Ascending aorta (tissue), 2 donors: ENCODE measurements at regions not wholly inside any gene's neighbourhood (a gene's known extent, or its start where the extent isn't known, plus 50 kb on each side); places are given as distances from the start of the nearest gene placed in this dataset.

Experiments used
- DNase-seq, 2 donors: peaks; one replicate each; pipeline ENCODE4 v3.0.0-alpha.2; 2019; ENCODE audit warnings: low spot score in 2 of 2
- H3K27ac ChIP-seq, 2 donors: fragments of 200-600 bp; sonication (generic); one replicate each; pipeline ENCODE4 v1.5.1; 2016 to 2017; ENCODE audit warnings: mild to moderate bottlenecking in 1 of 2
- H3K27me3 ChIP-seq: fragments of 200-600 bp; sonication (generic); one replicate; pipeline ENCODE4 v1.5.1; 2017
- H3K36me3 ChIP-seq, 2 donors: fragments of 200-600 bp; sonication (generic); one replicate each; pipeline ENCODE4 v1.5.1; 2016
- H3K4me1 ChIP-seq, 2 donors: fragments of 200-600 bp; sonication (generic); one replicate each; pipeline ENCODE4 v1.5.1; 2016 to 2017; ENCODE audit warnings: mild to moderate bottlenecking in 1 of 2
- H3K4me3 ChIP-seq, 2 donors: fragments of 200-600 bp; sonication (generic); one replicate each; pipeline ENCODE4 v1.5.1; 2016 to 2017; ENCODE audit warnings: mild to moderate bottlenecking in 1 of 2
- H3K9me3 ChIP-seq, 2 donors: fragments of 200-600 bp; sonication (generic); one replicate each; pipeline ENCODE4 v1.5.1; 2016
- intact Hi-C: fragments of 100-400 bp; cut with DNase I; formaldehyde crosslinking; loops from one replicate; pipeline ENCODE4 v1.15.1; 2023
- TF ChIP-seq, protein P1 (sequence below), 3 experiments: fragments of 200-600 bp in 2 of 3; fragments of 450-650 bp in 1 of 3; sonication (generic) in 2 of 3; IDR thresholded peaks; one replicate each; pipeline ENCODE4 v1.5.1; 2016 to 2019; ENCODE audit warnings: antibody characterized with exemption in 3 of 3, mild to moderate bottlenecking in 1 of 3, moderate library complexity in 1 of 3

- Histone ChIP-seq H3K9me3 (no peaks in the 10 kb centered on the region), H3K36me3 (no peaks in the 10 kb centered on the region), H3K27me3 (no peaks in the 10 kb centered on the region), H3K4me1 (no peaks in the 10 kb centered on the region), H3K27ac (no peak overlapping the region), H3K4me3 (no peak overlapping the region)
- intact Hi-C loops, result no loop called here
- DNase-seq, result no peak
- TF ChIP-seq, protein P1, sequence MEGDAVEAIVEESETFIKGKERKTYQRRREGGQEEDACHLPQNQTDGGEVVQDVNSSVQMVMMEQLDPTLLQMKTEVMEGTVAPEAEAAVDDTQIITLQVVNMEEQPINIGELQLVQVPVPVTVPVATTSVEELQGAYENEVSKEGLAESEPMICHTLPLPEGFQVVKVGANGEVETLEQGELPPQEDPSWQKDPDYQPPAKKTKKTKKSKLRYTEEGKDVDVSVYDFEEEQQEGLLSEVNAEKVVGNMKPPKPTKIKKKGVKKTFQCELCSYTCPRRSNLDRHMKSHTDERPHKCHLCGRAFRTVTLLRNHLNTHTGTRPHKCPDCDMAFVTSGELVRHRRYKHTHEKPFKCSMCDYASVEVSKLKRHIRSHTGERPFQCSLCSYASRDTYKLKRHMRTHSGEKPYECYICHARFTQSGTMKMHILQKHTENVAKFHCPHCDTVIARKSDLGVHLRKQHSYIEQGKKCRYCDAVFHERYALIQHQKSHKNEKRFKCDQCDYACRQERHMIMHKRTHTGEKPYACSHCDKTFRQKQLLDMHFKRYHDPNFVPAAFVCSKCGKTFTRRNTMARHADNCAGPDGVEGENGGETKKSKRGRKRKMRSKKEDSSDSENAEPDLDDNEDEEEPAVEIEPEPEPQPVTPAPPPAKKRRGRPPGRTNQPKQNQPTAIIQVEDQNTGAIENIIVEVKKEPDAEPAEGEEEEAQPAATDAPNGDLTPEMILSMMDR (IDR thresholded peaks at IDR 0.05), result no peak
These were observed 415.2 kb downstream of the TRIML1 start for GRCh38 chr4:188554413-188554812.

DNA sequence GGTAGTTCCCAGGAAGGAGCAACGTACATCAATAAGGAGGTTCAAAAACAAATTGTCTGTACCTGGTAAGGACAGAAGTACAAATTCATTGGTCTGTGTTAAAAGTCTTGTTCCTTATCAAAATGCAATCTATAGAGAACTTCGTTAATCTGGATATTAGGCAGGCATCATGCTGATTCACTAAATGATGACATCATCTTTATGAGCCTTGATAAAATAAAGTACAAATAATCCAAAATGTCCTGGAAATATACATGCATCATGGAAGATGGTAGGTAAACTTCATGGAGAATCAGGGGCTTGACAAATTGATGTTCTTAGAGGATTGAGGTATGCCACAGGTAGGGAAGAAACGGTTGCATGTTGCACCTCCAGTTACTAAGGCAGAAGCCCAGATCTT lies 433.9 kb downstream of the TRIML1 start:
- no peaks in the 10 kb centered on the region for H3K9me3 ChIP-seq
- intact Hi-C loops, result no loop called here
- TF ChIP-seq, protein P1 (IDR thresholded peaks at IDR 0.05), result no peak

DNA sequence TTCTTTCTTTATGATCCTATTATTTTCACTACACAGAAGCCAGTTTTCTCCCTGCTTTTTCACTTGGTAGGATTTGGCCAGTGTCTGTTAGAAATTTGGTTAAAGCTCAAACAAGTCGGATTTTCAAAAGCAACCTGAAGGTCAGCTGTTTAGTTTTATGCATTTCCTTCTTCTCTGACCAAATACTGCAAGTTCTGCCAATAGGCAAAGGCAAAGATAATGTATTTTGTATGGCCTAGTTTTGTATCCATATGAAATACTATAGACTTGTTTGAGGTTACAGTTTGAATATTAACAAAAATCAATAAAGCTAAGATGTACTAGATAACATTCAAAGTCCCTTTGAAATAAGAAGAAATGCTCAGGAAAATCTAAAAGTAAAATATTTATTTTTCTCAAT lies 439.4 kb downstream of the TRIML1 start:
- Histone ChIP-seq H3K36me3 (no peaks in the 10 kb centered on the region), H3K9me3 (no peaks in the 10 kb centered on the region), H3K4me3 (no peak overlapping the region), H3K27ac (no peak overlapping the region), H3K27me3 (no peaks in the 10 kb centered on the region), H3K4me1 (no peaks in the 10 kb centered on the region)
- intact Hi-C loops, result no loop called here
- TF ChIP-seq, protein P1 (IDR thresholded peaks at IDR 0.05), result no peak
- no peak for DNase-seq

More for the DNA sequence above, 433.9 kb downstream of the TRIML1 start:
- no peak overlapping the region for H3K27ac ChIP-seq
- H3K4me1 ChIP-seq, result no peaks in the 10 kb centered on the region
- no peak for DNase-seq
- no peaks in the 10 kb centered on the region for H3K27me3 ChIP-seq
- H3K4me3 ChIP-seq, result no peak overlapping the region
- H3K36me3 ChIP-seq, result no peaks in the 10 kb centered on the region

GRCh38 chr4:188596021-188596420 lies 456.8 kb downstream of the TRIML1 start:
- H3K9me3 ChIP-seq, result no peaks in the 10 kb centered on the region
- no peaks in the 10 kb centered on the region for H3K36me3 ChIP-seq
- no peaks in the 10 kb centered on the region for H3K27me3 ChIP-seq
- intact Hi-C loops, result no loop called here
- H3K4me3 ChIP-seq, result no peak overlapping the region
- DNase-seq, result no peak
- no peak overlapping the region for H3K27ac ChIP-seq
- no peaks in the 10 kb centered on the region for H3K4me1 ChIP-seq
- TF ChIP-seq, protein P1 (IDR thresholded peaks at IDR 0.05), result no peak

DNA sequence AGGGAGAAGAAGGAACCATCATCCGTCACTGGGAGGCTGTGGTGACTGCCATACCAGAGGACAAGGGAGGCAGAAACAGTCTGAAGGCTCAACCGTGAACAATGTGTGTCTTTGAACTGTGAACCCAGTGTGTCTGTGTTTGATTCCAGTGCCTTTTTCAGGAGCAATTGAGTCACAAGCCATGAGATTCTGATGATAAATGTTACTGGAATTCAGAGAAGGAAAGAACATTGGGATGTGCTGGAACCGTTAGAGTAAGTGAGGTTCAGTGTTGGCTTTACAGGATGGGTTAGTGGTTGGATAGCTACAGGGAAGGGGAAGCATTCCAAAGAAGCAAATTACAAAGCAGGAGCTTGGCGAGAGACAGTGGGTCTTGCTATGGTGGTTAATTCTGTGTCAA lies 464.4 kb downstream of the TRIML1 start:
- H3K27me3 ChIP-seq, result no peaks in the 10 kb centered on the region
- H3K4me1 ChIP-seq, result no peaks in the 10 kb centered on the region
- intact Hi-C loops, result no loop called here
- no peaks in the 10 kb centered on the region for H3K36me3 ChIP-seq
- DNase-seq, result no peak
- no peak overlapping the region for H3K4me3 ChIP-seq
- no peaks in the 10 kb centered on the region for H3K9me3 ChIP-seq
- TF ChIP-seq, protein P1 (IDR thresholded peaks at IDR 0.05), result no peak
- H3K27ac ChIP-seq, result no peak overlapping the region

GRCh38 chr4:188606635-188607034 lies 467.4 kb downstream of the TRIML1 start:
- DNase-seq, result no peak
- H3K9me3 ChIP-seq, result no peaks in the 10 kb centered on the region
- H3K4me3 ChIP-seq, result no peak overlapping the region
- intact Hi-C loops, result no loop called here
- H3K27me3 ChIP-seq, result no peaks in the 10 kb centered on the region
- H3K4me1 ChIP-seq, result no peaks in the 10 kb centered on the region
- no peaks in the 10 kb centered on the region for H3K36me3 ChIP-seq
- TF ChIP-seq, protein P1 (IDR thresholded peaks at IDR 0.05), result no peak
- H3K27ac ChIP-seq, result no peak overlapping the region
